Stimulated activated naive B cell treated with anti-CD40 and anti-IgM and Interleukin-4, amounts not matched to agents 10 μg/mL and 1 μg/mL and 100 μg/mL, for 72 hours (primary cell): ENCODE measurements at regions not wholly inside any gene's neighbourhood (a gene's known extent, or its start where the extent isn't known, plus 50 kb on each side); places are given as distances from the start of the nearest gene placed in this dataset.
"Not testable (repeated sequence)": the region's sequence is repeated elsewhere in the genome, so short reads cannot be mapped to it uniquely, and the experiment has no call there.

Experiments
- ATAC-seq, 2 donors: fragments of 150-1000 bp; cut with Tn5 transposase; replicated peaks; 2 replicates each; pipeline ENCODE4 v1.10.0; 2021; ENCODE audit warnings: moderate library complexity in 1 of 2
- DNase-seq: peaks from one replicate; pipeline ENCODE4 v3.0.0; 2021
- H3K27ac Mint-ChIP-seq: one replicate; pipeline ENCODE4 v1.8.0; 2022; ENCODE audit warnings: mild to moderate bottlenecking, mixed read lengths
- H3K27me3 Mint-ChIP-seq, 2 donors: one replicate each; pipeline ENCODE4 v1.8.0; 2022; ENCODE audit warnings: mixed read lengths in 2 of 2
- H3K36me3 Mint-ChIP-seq, 2 donors: one replicate each; pipeline ENCODE4 v1.8.0; 2022; ENCODE audit warnings: mixed read lengths in 2 of 2, mild to moderate bottlenecking in 1 of 2
- H3K4me1 Mint-ChIP-seq, 2 donors: one replicate each; pipeline ENCODE4 v1.8.0; 2022; ENCODE audit warnings: mixed read lengths in 2 of 2, mild to moderate bottlenecking in 1 of 2
- H3K4me3 Mint-ChIP-seq, 2 donors: one replicate each; pipeline ENCODE4 v1.8.0; 2022; ENCODE audit warnings: mild to moderate bottlenecking in 2 of 2, mixed read lengths in 2 of 2, moderate library complexity in 1 of 2
- H3K9me3 Mint-ChIP-seq, 2 donors: one replicate each; pipeline ENCODE4 v1.8.0; 2022; ENCODE audit warnings: mixed read lengths in 2 of 2, mild to moderate bottlenecking in 1 of 2

DNA sequence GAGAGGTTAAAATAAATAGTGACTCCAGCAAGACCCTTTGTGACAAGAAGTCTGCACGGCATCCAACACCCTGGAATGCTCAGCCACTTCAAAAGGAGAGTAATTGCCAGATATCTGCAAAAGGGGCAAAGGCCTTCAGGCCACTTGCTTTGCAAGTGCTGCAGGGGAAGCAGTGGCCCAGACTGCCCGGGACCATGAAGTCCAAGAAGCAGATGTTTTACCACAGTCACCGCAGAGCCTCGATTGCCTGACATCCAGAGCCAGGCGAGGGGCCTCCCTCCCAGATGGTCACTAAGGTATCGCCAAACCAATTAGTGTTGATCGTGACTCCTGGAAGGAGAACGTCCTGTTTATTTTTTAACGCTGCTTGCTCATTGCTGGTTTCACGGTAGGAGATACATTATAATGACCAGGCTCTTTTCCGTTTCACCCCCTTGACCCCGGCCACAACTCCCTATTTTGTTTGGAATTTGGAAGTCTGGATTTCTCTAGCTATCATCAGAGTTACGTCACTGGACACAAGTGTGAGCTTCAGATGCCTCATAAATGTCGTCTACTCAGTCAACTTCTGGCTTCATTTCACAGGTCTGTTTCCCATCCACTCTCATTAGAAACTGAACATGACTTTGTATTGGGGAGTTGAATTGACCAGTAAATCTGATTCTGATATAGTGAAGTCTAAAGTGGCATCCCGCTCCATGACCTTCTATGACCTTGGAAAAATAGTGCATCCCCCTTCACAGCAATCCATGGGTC lies 276.2 kb downstream of the WDR11 start:
- Mint-ChIP-seq H3K4me1 (no peaks in the 10 kb centered on the region), H3K27me3 (no peaks in the 10 kb centered on the region), H3K4me3 (no peak overlapping the region), H3K27ac (no peak overlapping the region), H3K9me3 (peaks cover 0 to 6% of the 10 kb centered on the region in 2 donors), H3K36me3 (no peaks in the 10 kb centered on the region)
- ATAC-seq (no peak), DNase-seq (no peak)

DNA sequence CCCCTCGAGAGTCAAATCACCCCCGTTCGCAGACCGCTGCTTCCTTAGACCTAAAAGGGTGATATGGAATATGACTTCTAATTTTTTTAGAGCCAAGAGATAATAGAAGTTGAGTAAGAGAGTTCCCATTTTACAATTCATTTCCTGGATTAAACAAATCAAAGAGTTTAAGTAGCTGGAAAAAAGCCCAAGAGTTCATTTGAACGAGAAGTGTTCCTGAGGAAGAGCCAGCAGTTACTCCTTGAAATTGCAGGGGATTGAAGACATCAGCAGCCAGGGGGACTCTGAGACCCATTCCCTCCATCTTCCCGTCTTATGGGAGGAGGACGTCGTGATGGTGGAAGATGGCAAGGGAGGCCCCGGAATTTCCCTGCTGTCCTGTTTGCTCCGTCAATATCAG lies 277.0 kb downstream of the WDR11 start:
- H3K27me3 Mint-ChIP-seq, result no peaks in the 10 kb centered on the region
- no peaks in the 10 kb centered on the region for H3K4me1 Mint-ChIP-seq
- no peak overlapping the region for H3K27ac Mint-ChIP-seq
- ATAC-seq (no peak), DNase-seq (no peak)
- H3K9me3 Mint-ChIP-seq, result peaks cover 0 to 3% of the 10 kb centered on the region in 2 donors
- H3K4me3 Mint-ChIP-seq, result no peak overlapping the region
- H3K36me3 Mint-ChIP-seq, result no peaks in the 10 kb centered on the region

DNA sequence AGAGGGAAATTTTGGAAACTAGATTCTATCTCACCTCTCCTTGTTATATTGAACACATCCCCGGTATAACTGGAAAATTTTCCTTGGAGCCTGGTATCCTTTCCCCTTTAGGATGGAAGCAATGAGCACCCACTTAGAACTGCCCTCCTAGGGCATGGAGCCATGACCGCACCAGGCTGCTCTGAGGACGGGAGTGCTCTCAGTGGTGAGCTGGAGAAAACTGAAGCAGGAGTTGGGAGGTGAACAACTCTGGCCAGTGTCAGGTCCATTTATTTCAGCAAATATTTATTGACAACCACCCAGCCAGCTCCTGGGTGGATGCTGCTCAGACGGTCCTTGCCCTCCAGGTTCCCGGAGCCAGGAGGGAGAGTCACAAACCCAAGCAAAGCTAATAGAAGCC lies 278.1 kb downstream of the WDR11 start:
- Mint-ChIP-seq H3K27ac (no peak overlapping the region), H3K27me3 (no peaks in the 10 kb centered on the region), H3K9me3 (peaks cover 0 to 3% of the 10 kb centered on the region in 2 donors), H3K4me3 (no peak overlapping the region), H3K36me3 (no peaks in the 10 kb centered on the region), H3K4me1 (no peaks in the 10 kb centered on the region)
- DNase-seq (no peak), ATAC-seq (no peak)

DNA sequence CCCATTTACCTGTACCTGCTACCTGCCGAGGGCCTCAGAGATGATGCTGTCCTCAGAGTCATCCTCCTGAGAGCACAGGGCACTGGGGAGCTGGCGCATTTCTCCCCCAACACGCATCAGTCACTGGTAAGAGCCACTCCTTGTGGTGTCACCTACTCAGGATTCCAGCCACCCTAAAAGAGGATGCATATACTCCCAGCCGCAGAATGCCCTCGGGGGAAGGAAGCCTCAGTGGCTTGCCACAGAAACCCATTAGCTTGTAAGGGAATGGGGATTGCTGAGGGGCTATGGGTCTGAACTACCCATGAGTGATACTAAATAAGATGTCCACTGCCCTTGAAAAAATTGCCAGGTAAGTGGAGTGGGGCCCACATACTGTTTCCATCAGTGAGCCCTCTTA lies 279.2 kb downstream of the WDR11 start:
- Mint-ChIP-seq H3K4me3 (no peak overlapping the region), H3K27me3 (no peaks in the 10 kb centered on the region), H3K27ac (no peak overlapping the region), H3K4me1 (no peaks in the 10 kb centered on the region), H3K36me3 (no peaks in the 10 kb centered on the region), H3K9me3 (peaks cover 0 to 3% of the 10 kb centered on the region in 2 donors)
- ATAC-seq (no peak), DNase-seq (no peak)

DNA sequence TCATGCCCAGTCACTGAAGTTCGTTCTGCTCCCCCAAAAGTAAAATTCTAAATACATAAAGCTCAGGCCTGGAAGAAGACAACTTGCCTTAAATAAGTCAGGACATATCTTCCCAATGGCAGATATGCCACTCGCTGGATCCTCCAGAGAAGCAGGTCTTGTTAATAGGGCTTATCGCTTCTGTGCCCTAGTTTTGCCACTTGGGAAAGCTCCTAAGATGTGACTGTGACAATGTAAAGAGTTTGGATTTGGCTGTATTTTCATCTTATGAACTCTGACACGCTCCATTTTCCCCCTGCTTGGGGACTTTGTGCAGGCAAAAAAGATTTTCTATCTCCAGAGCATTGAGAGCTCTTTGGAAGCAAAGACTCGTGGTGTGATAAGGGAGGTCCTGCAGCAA lies 279.9 kb downstream of the WDR11 start:
- no peak for ATAC-seq
- Mint-ChIP-seq H3K27ac (no peak overlapping the region), H3K4me3 (no peak overlapping the region)

DNA sequence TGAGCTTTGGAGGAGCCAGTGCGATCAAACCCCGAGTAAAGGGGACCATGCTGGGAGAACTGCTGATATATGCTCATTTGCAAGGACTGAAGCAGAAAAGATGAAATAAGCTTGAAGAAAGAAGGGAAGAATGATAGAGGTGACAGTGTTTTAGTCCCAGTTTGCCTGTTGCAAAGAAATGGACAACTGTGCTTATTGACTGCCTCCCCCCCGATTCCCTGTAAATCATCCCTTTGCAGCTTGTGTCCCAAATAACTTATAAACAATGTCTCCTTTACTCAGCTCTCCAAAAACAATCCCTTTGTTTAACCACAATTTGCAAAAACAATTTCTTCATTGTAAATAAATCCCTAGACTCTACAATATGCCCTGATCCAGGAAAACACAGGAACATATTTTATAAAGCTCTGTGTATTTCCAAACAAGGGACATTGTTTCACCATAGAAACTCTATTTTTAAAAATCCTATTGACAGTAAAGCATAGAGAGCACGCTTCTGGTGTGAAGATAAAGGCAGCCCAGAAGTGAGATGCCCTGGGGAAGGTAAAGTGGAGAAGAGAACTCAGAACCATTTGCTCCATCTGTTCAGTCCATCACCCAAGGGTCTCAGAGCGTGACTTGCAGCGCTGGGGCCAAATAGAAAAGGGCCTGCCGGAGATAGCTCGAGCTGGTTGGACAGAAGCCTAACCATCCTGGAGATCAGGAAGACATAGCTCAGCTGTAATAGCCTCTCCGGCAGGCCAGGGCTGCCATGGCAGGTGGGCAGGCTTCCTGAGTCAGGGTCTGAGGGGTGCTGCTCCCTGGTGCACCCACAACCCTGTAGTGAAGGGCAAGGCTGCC lies 280.5 kb downstream of the WDR11 start:
- Mint-ChIP-seq H3K4me1 (no peaks in the 10 kb centered on the region), H3K9me3 (peaks cover 0 to 6% of the 10 kb centered on the region in 2 donors), H3K4me3 (no peak overlapping the region), H3K36me3 (no peaks in the 10 kb centered on the region), H3K27ac (no peak overlapping the region), H3K27me3 (no peaks in the 10 kb centered on the region)
- no peak for DNase-seq
- ATAC-seq, result no peak

More for the DNA sequence above, 279.9 kb downstream of the WDR11 start:
- Mint-ChIP-seq H3K9me3 (peaks cover 0 to 3% of the 10 kb centered on the region in 2 donors), H3K27me3 (no peaks in the 10 kb centered on the region), H3K36me3 (no peaks in the 10 kb centered on the region), H3K4me1 (no peaks in the 10 kb centered on the region)
- DNase-seq, result no peak

DNA sequence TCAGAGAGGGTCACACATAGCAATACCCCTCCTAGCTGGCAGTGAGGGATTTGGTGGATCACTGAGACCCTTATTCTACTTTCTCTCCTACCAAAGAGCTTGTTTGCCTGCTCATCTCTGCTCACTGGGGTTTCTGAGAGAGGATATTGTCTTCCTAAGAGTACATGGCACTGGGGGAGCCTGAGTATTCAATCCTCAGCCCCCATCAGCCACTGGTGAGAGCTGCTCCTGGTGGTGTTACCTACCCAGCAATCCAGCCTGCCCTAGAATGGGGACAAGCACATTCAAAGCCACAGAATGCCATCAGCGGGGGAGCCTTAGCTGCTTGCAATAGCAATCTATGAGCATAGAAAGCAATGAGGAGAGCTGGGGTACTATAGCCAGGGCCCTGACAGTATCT lies 281.1 kb downstream of the WDR11 start:
- Mint-ChIP-seq H3K27ac (no peak overlapping the region), H3K27me3 (no peaks in the 10 kb centered on the region), H3K9me3 (peaks cover 0 to 6% of the 10 kb centered on the region in 2 donors), H3K4me3 (no peak overlapping the region), H3K36me3 (no peaks in the 10 kb centered on the region), H3K4me1 (no peaks in the 10 kb centered on the region)
- DNase-seq (no peak), ATAC-seq (no peak)

DNA sequence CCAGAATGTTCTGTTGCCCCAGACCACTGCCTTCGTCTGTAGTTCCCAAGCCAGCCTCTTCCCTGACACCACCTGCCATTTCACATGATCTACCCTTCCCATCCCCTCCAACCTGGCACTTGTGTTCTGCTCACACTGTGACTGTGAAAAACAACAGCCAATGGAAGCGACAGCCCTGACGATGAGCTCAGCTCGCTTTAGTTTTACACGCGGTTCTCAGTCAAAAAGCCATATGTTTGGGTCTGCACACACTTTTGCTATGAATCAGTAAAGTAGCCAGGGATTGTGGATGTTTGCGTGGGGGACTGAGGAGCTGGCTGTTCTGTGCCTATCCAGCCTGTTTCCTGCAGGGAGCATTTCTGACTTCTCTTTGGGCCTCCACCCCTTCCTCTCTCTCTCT lies 282.7 kb downstream of the WDR11 start:
- Mint-ChIP-seq H3K27me3 (no peaks in the 10 kb centered on the region), H3K4me1 (no peaks in the 10 kb centered on the region), H3K9me3 (peaks cover 0 to 6% of the 10 kb centered on the region in 2 donors), H3K27ac (no peak overlapping the region), H3K4me3 (no peak overlapping the region), H3K36me3 (no peaks in the 10 kb centered on the region)
- no peak for DNase-seq
- ATAC-seq, result no peak

DNA sequence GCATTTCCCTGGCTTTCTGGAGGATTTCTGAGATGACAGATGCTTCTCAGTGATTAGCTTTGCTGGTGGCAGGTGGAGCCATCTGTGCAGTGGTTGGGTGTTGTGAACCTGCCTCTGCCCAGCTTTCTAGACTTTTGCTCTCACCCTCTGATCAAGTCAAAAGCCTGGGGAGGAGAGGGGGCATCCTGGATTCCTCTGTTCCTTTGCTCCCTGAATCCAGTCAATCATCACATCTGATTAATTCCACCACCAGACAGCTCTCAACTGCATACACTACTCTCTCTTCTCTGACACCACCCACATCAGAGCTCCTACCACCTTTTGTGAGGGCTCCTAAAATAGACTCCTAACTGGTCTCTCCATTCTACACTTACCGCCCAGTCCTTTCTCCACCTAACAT lies 283.5 kb downstream of the WDR11 start:
- Mint-ChIP-seq H3K4me3 (no peak overlapping the region), H3K27me3 (no peaks in the 10 kb centered on the region), H3K27ac (no peak overlapping the region), H3K36me3 (no peaks in the 10 kb centered on the region), H3K9me3 (peaks cover 0 to 4% of the 10 kb centered on the region in 2 donors), H3K4me1 (no peaks in the 10 kb centered on the region)
- ATAC-seq, result no peak
- no peak for DNase-seq

DNA sequence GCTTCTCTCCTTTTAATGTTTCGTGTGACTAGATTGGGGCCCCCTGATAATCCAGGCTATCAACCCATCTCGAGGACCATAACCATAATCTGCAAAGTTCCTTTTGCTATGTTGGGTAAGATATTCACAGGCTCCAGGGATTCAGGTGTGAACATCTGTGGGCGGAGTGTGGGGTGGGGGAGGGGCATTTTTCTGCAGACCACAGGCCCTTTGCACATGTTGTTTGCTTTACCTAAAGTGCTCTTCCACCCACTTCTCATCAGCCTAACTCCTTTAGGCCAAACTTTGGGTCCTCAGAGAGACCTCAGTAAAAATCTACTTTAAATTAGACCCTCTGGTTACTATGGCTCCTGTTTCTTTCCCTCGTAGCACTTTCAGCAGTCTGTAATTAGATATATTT lies 284.4 kb downstream of the WDR11 start:
- Mint-ChIP-seq H3K4me1 (no peaks in the 10 kb centered on the region), H3K9me3 (peaks cover 0 to 4% of the 10 kb centered on the region in 2 donors), H3K27me3 (no peaks in the 10 kb centered on the region), H3K27ac (no peak overlapping the region), H3K4me3 (no peak overlapping the region), H3K36me3 (no peaks in the 10 kb centered on the region)
- DNase-seq (no peak), ATAC-seq (no peak)

DNA sequence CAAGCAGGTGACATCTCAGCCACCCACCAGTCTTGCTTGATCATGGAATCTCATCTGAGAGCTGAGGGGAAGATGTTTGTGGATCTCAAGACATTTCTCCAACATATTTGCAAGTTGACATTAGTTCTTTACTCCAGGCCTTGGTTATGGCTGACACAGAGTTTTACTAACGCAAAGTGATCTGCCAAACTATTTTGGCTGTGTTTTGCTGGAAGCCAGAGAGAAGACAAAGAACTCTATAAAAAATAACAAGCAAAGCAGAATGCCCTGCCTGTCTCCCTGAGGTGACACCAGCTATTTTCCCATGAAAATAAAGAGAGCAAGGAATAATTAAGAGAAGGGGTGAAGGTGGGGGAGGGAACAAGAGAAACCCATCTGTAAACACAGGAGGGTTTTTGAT lies 286.4 kb downstream of the WDR11 start:
- no peak for ATAC-seq
- H3K27ac Mint-ChIP-seq, result no peak overlapping the region

DNA sequence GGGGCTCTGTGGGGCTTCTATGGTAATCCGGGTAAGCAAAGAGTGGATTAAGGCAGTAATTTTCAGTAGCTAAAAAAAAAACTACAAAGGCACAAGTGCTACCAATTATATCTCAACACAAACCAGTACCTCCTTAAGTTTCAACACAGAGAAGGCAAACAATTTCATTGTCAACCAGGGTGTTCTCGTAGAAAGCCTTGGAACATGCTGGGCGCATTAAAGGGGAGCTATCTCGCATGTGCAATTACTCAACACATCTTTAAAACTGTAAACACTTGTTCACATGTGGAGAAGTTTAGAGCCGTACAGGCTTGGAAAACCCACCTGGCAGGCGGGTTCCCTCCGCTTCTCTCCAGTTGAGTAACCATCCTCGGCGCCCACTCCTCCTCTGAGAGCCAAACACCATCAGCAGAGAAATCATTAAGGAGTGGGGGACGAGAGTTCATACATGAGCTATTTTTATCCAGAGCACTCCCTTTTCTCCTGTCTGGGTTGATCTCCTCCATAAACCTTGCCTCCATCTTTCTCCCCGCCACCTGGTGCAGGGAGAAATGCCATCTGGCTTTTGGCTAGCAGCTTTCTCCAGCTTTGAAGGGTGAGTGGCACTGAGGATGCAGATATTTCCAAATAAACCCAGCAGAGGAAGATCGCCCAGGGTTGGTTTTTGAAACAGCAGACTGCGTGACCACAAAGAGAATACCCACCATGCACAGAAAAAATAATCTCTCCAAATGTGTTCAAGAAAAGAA lies 287.1 kb downstream of the WDR11 start:
- DNase-seq (no peak), ATAC-seq (no peak)
- H3K9me3 Mint-ChIP-seq, result peaks cover 10 to 11% of the 10 kb centered on the region in 2 donors
- H3K36me3 Mint-ChIP-seq, result no peaks in the 10 kb centered on the region
- no peaks in the 10 kb centered on the region for H3K27me3 Mint-ChIP-seq
- no peak overlapping the region for H3K4me3 Mint-ChIP-seq
- H3K4me1 Mint-ChIP-seq, result no peaks in the 10 kb centered on the region
- H3K27ac Mint-ChIP-seq, result no peak overlapping the region

More for the DNA sequence above, 286.4 kb downstream of the WDR11 start:
- no peak for DNase-seq
- Mint-ChIP-seq H3K27me3 (no peaks in the 10 kb centered on the region), H3K36me3 (no peaks in the 10 kb centered on the region), H3K9me3 (peaks cover 5 to 9% of the 10 kb centered on the region in 2 donors), H3K4me3 (no peak overlapping the region), H3K4me1 (no peaks in the 10 kb centered on the region)

DNA sequence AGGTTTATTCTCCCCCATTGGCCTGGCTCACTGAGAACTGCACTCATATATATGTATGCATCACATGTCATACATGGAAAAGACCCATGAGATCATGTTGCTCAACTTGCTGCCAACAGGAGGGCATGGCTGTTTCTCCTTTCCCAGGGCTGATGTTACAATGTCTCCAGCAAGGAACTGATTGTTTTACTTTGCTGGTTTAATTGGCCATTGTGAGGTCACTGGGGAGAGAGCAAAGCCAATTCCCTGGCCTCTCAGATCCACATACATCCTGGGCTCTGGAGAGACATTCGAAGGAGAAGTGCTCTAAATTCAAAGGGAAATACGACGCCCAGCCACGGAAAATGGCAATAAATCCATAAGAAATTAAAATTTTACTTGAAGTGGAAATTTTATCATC lies 287.8 kb downstream of the WDR11 start:
- DNase-seq, result no peak
- no peaks in the 10 kb centered on the region for H3K36me3 Mint-ChIP-seq
- H3K4me1 Mint-ChIP-seq, result no peaks in the 10 kb centered on the region
- no peak overlapping the region for H3K27ac Mint-ChIP-seq
- no peak overlapping the region for H3K4me3 Mint-ChIP-seq
- H3K27me3 Mint-ChIP-seq, result no peaks in the 10 kb centered on the region
- peaks cover 10 to 11% of the 10 kb centered on the region in 2 donors for H3K9me3 Mint-ChIP-seq
- ATAC-seq, result no peak

DNA sequence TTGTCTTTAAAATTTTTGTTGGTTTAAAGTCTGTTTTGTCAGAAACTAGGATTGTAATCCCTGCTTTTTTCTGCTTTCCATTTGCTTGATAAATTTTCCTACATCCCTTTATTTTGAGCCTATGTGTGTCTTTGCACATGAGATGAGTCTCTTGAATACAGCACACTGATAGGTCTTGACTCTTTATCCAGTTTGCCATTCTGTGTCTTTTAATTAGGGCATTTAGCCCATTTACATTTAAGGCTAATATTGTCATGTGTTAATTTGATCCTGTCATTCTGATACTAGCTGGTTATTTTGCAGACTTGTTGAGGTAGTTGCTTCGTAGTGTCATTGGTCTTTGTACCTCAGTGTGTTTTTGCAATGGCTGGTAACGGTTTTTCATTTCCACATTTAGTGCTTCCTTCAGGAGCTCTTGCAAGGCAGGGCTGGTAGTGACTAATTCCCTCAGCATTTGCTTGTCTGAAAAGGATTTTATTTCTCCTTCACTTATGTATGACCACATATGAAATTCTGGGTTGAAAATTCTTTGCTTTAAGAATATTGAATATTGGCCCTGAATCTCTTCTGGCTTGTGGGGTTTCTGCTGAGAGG lies 294.7 kb downstream of the WDR11 start:
- H3K9me3 Mint-ChIP-seq, result peaks cover 22 to 27% of the 10 kb centered on the region in 2 donors
- ATAC-seq, DNase-seq, H3K4me3 Mint-ChIP-seq, H3K36me3 Mint-ChIP-seq, H3K4me1 Mint-ChIP-seq, H3K27ac Mint-ChIP-seq, H3K27me3 Mint-ChIP-seq: not testable (repeated sequence)
